Stimulated activated effector memory CD8-positive, alpha-beta T cell treated with anti-CD3 and anti-CD28 coated beads, Interleukin-12 subunit alpha, Interleukin-12 subunit beta, amount 100 ng/mL, for 72 hours (primary cell): ENCODE measurements at regions not wholly inside any gene's neighbourhood (a gene's known extent, or its start where the extent isn't known, plus 50 kb on each side); places are given as distances from the start of the nearest gene placed in this dataset.
A peak's percentile ranks its signal among the peaks of the same experiment; 100 is the strongest.
"Not testable (repeated sequence)": the region's sequence is repeated elsewhere in the genome, so short reads cannot be mapped to it uniquely, and the experiment has no call there.

Experiments used
- ATAC-seq: fragments of 150-1000 bp; cut with Tn5 transposase; 2 replicates; pipeline ENCODE4 v1.10.0; 2021
- DNase-seq, 2 donors: peaks; one replicate each; pipeline ENCODE4 v3.0.0; 2021 to 2022; ENCODE audit warnings: low spot score in 2 of 2
- H3K27ac Mint-ChIP-seq: one replicate; pipeline ENCODE4 v1.8.0; 2022; ENCODE audit warnings: mild to moderate bottlenecking, mixed read lengths
- H3K36me3 Mint-ChIP-seq: one replicate; pipeline ENCODE4 v1.8.0; 2022; ENCODE audit warnings: mild to moderate bottlenecking, mixed read lengths
- H3K4me1 Mint-ChIP-seq: one replicate; pipeline ENCODE4 v1.8.0; 2022; ENCODE audit warnings: mixed read lengths
- H3K4me3 Mint-ChIP-seq: one replicate; pipeline ENCODE4 v1.8.0; 2022; ENCODE audit warnings: mild to moderate bottlenecking, mixed read lengths
- H3K9me3 Mint-ChIP-seq: one replicate; pipeline ENCODE4 v1.8.0; 2022; ENCODE audit warnings: mixed read lengths

DNA sequence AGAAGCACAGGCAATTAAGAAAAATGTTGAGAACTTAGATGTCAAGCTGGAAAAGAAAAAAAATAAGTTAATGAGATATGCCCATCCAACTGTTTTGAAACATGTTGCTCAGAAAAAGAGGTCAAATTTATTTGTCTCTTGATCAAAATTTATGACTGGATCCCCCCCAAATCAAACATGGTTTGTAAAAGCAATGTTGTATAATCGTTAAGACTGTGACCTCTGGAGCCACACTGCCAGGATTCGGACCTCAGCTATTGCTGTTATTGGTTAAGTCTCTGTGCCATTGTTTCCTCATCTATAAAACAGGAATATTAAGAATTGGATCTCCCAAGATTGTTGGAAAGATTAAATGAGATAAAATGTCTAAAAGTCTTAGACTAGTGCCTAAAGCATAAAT, 51.9 kb upstream of the LRRK2 start:
- no peaks in the 10 kb centered on the region for H3K9me3 Mint-ChIP-seq
- ATAC-seq (no peak), DNase-seq (no peak)
- no peaks in the 10 kb centered on the region for H3K36me3 Mint-ChIP-seq
- H3K4me3 Mint-ChIP-seq: no peak overlapping the region
- no peak overlapping the region for H3K27ac Mint-ChIP-seq
- H3K4me1 Mint-ChIP-seq: no peaks in the 10 kb centered on the region

DNA sequence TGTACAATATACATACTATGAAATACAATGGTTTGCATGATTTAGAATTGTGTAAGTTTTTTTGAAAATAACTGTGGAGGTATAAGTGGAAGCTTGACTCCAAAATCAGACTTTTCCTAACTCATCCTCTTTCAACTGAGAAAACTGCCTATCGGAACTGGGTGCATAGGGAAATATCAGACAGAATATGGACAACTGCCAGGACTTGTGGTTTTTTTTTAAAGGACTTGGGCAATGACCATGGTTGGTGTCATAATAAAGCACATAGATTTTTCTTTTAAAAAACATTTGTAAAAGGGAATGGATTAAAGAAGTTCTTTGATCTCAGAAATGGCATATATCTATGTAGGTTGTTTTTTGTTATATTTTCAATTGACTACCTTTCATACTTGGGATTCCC, 53.3 kb upstream of the LRRK2 start:
- H3K27ac Mint-ChIP-seq: no peak overlapping the region
- DNase-seq (no peak), ATAC-seq (no peak)
- H3K4me3 Mint-ChIP-seq: no peak overlapping the region
- H3K9me3 Mint-ChIP-seq: no peaks in the 10 kb centered on the region
- H3K4me1 Mint-ChIP-seq: no peaks in the 10 kb centered on the region
- no peaks in the 10 kb centered on the region for H3K36me3 Mint-ChIP-seq

DNA sequence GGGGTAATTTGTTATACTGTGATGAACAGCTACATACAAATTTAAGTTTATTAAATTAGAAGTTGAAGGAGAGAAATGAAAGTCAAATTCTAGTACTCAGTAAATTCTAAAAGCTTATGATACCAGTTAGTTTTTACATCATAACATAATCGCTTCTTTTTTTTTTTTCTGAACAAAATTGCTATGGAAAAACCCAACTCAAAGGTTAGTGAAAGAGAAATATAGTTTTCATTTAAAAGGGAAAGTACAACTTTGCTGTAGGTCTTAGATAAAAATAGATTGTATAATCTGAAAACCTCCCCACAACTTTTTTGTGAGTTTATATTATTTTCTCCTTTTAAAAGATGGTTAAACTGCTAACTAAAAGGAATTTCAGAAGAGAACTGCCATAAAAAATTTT, 53.7 kb upstream of the LRRK2 start:
- DNase-seq (no peak), ATAC-seq (no peak)
- Mint-ChIP-seq H3K36me3 (no peaks in the 10 kb centered on the region), H3K4me3 (no peak overlapping the region), H3K27ac (no peak overlapping the region), H3K4me1 (no peaks in the 10 kb centered on the region), H3K9me3 (no peaks in the 10 kb centered on the region)

DNA sequence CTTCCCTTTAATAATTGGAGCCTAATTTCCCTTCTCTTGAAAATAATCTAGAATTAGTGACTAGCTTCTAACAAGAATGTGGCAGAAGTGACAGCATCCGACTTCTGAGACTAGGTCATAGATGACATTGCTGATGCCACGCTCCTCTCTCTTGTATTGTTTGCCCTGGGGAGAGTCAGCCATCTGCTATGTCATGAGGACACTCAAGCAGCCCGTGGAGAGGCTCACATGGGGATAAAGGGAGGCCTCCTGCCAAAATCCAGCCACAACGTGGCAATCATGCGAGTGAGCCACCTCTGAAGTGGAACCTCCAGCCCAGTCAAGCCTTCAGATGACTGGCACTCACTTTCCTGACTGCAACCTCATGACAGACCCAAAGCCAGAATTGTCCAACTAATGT, 54.2 kb upstream of the LRRK2 start:
- H3K4me1 Mint-ChIP-seq: no peaks in the 10 kb centered on the region
- no peak overlapping the region for H3K4me3 Mint-ChIP-seq
- H3K9me3 Mint-ChIP-seq: no peaks in the 10 kb centered on the region
- no peak overlapping the region for H3K27ac Mint-ChIP-seq
- ATAC-seq (no peak), DNase-seq (no peak)
- H3K36me3 Mint-ChIP-seq: no peaks in the 10 kb centered on the region

DNA sequence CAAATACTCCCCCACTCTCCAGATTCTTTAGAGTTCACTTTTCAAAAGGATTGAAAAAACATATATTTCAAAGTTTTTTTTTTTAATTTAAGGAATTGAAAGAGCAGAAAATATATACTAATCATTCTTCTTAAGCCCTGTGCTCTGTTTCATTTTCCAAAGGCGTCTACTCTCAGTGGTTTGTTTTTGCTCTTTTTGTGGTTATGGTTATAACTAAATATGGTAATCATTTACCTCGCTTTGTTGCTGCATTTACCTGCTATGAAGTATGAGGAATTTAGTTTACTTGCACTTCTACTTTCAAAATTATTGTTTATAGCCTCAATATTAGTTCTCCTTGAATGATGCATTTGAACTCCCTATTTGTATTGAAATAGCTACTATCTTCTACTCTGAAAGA, 55.9 kb upstream of the LRRK2 start:
- peaks cover 6% of the 10 kb centered on the region for H3K9me3 Mint-ChIP-seq
- ATAC-seq (peak; percentile 83), DNase-seq (no peak)
- H3K36me3 Mint-ChIP-seq: no peaks in the 10 kb centered on the region
- no peak overlapping the region for H3K4me3 Mint-ChIP-seq
- no peak overlapping the region for H3K27ac Mint-ChIP-seq
- no peaks in the 10 kb centered on the region for H3K4me1 Mint-ChIP-seq

DNA sequence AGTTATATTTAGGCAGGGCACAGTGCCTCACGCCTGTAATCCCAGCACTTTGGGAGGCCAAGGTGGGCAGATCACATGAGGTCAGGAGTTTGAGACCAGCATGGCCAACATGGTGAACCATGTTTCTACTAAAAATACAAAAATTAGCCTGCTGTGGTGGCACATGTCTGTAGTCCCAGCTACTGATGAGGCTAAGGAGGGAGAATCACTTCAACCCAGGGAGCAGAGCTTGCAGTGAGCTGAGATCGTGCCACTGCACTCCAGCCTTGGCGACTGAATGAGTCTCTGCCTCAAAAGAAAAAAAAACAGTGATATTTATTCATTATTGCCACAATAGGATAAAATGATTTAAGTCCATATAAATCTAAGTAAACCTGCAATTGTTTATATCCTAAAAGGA, 56.4 kb upstream of the LRRK2 start:
- H3K4me3 Mint-ChIP-seq, ATAC-seq, H3K27ac Mint-ChIP-seq, DNase-seq, H3K36me3 Mint-ChIP-seq, H3K4me1 Mint-ChIP-seq, H3K9me3 Mint-ChIP-seq: not testable (repeated sequence)

DNA sequence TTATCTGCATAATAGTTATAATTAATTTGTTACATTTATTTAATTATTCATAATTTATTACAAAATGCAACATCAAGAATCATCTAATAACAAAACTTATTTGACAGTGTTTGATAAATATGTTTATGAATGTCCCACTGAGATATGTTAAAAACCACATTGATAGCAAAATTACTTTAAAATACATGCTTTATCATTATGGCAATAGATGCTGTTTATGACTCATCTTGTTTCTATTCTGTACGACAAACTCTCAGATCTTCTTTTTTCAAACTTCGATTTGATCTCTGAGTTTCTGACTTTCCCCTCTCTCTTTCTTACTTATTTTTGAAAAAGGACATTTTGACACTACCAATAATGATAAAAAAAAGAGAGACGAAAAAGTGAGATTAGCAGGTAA, 56.8 kb upstream of the LRRK2 start:
- no peak overlapping the region for H3K4me3 Mint-ChIP-seq
- DNase-seq: no peak
- no peak for ATAC-seq
- H3K36me3 Mint-ChIP-seq: no peaks in the 10 kb centered on the region
- peaks cover 10% of the 10 kb centered on the region for H3K9me3 Mint-ChIP-seq
- H3K27ac Mint-ChIP-seq: no peak overlapping the region
- H3K4me1 Mint-ChIP-seq: no peaks in the 10 kb centered on the region

DNA sequence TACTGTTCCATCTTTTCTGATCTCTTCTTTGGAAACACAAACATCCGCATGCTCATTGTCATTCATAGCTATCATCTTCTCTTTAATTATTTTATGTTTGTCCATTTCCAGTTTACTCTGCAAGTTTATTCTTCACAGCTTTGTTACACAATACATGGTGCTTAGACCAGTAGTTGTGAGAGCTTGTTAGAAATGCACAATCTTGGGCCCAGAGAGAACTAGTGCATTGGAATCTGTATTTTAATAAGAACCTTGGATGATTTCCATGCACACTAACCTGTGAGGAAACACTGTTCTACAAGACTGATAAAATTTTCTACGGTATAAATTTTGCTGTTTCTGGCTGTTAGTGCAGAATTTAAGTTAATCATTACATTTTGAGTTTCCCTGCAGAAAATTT, 59.3 kb upstream of the SLC2A13 start:
- no peak overlapping the region for H3K27ac Mint-ChIP-seq

DNA sequence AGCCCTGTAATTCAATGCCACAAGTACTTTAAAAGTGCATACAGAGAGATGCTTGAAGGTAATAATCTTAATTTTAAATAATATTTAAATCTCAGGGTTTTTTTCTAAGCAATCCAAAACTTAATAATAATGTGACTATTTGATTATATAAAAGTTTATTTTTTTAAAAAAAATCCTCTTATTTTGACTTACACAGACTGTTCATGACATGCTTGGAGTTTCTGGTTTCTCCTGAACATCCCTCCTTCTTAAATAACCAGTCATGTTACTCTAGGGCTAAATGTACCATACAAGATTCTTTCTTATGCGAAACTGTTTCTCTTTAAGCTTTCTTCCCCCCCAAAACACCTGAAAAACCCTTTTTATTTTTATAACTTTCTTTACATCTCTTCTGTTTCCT, 58.2 kb upstream of the SLC2A13 start:
- H3K36me3 Mint-ChIP-seq: no peaks in the 10 kb centered on the region
- DNase-seq (no peak), ATAC-seq (no peak)
- H3K27ac Mint-ChIP-seq: no peak overlapping the region
- H3K4me1 Mint-ChIP-seq: no peaks in the 10 kb centered on the region
- peaks cover 13% of the 10 kb centered on the region for H3K9me3 Mint-ChIP-seq
- H3K4me3 Mint-ChIP-seq: no peak overlapping the region

More for the DNA sequence above, 59.3 kb upstream of the SLC2A13 start:
- no peaks in the 10 kb centered on the region for H3K4me1 Mint-ChIP-seq
- no peak for ATAC-seq
- no peak overlapping the region for H3K4me3 Mint-ChIP-seq
- no peaks in the 10 kb centered on the region for H3K36me3 Mint-ChIP-seq
- H3K9me3 Mint-ChIP-seq: peaks cover 13% of the 10 kb centered on the region
- no peak for DNase-seq

DNA sequence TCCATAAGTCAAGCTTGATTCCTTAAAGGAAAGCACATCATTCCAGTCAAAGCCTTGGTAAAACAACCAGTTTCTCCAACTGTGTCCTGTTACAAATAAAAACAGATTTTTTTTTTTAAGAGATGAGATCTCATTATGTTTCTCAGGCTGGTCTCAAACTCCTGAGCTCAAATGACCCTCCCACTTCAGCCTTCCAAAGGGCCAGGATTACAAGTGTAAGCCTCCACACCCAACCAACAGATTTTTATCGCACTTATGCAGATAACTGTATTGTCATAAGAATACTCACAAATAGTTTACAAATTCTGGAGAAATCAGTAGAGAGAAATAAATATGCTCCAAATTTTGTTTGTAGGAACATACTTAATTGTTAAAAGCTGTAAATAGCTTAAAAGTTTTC, 56.2 kb upstream of the SLC2A13 start:
- ATAC-seq: no peak
- H3K36me3 Mint-ChIP-seq: no peaks in the 10 kb centered on the region

DNA sequence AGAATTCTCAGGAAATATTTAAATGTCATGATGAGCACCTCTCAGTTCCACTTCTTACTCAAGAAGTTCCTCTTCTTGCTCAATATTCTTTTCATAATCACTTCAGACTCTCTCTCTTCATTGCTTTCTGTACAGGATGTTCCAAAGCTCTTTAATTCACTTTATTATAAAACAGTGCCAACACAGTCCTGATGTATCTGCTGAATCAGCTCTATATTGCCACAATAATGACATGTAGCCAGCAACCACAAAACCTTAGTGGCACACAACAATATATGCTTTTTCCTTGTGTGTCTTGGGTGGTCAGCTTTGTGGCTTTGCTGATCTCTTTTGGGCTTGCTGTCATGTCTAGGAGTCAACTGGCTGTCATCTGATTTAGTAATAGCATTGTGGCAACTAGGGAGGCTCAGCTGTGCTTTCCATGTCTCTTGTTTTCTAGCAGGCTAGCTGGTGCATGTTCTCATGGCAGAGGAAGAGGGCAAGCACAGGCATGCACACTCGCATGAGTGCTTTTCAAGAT, 52.8 kb upstream of the SLC2A13 start:
- no peak overlapping the region for H3K27ac Mint-ChIP-seq
- H3K4me3 Mint-ChIP-seq: no peak overlapping the region
- H3K36me3 Mint-ChIP-seq: no peaks in the 10 kb centered on the region
- no peak for DNase-seq
- peaks cover 7% of the 10 kb centered on the region for H3K9me3 Mint-ChIP-seq
- peak; percentile 60 for ATAC-seq
- H3K4me1 Mint-ChIP-seq: no peaks in the 10 kb centered on the region

More for the DNA sequence above, 56.2 kb upstream of the SLC2A13 start:
- Mint-ChIP-seq H3K9me3 (peaks cover 13% of the 10 kb centered on the region), H3K4me1 (no peaks in the 10 kb centered on the region), H3K4me3 (no peak overlapping the region), H3K27ac (no peak overlapping the region)
- no peak for DNase-seq

DNA sequence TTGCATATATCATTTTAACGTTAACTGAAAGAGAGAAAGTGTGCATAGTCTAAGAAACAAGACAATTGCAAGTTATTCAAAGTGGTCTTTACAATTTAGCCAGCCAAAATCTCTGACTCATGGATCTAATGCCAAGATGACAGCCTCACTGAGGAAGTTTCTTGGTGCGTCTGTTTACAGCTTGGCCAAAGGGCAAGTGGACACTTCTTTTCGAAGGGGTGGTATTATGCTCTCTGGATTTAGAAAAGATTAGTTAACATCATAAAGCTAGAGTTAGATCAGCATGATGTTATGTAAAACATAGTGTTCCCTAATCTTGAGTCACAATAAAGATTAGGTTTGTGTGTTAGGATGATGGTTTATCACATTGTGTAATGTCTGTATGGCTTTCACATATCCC, 51.5 kb upstream of the SLC2A13 start:
- H3K9me3 Mint-ChIP-seq: peaks cover under 1% of the 10 kb centered on the region
- no peaks in the 10 kb centered on the region for H3K36me3 Mint-ChIP-seq
- H3K4me3 Mint-ChIP-seq: no peak overlapping the region
- ATAC-seq: no peak
- no peak overlapping the region for H3K27ac Mint-ChIP-seq
- H3K4me1 Mint-ChIP-seq: no peaks in the 10 kb centered on the region
- DNase-seq: no peak

DNA sequence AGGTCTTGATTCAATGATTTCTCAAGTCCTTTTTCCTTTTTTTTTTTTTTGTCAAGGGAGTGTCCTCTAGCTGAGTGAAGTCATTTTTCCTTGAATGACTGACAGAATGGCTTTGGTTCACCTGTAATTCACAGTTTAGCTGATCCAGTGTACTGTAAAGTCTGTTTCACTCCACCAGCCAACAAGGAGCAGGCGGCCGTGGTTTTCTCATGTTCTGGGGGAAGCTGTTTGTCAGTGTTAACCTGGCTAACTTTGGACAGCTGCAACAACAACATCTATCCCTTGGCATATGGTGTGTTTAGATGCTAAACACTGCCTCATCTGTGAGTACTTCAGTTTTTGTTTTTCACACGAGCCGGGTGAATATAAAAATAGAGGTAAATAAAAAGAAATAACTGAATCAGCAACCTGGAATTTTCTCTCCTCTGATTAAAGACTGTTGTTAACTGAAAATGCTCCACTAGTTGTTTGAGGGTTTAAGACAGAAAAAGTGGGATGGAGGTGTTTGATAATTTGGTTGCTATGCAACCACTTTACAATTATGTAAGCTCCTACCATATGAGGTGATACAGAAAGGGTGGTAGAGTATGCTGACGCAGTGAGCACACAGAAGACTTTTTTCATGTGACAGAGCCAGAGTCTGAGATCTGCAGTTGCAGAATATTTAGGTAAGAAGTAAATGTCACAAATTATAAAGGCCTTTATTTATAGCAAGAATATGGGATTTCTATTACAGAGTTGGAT, 50.3 kb upstream of the SLC2A13 start:
- Mint-ChIP-seq H3K4me3 (no peak overlapping the region), H3K36me3 (no peaks in the 10 kb centered on the region), H3K9me3 (no peaks in the 10 kb centered on the region), H3K4me1 (no peaks in the 10 kb centered on the region), H3K27ac (no peak overlapping the region)
- no peak for DNase-seq
- no peak for ATAC-seq
